A673 (cell line): ENCODE measurements at regions not wholly inside any gene's neighbourhood (a gene's known extent, or its start where the extent isn't known, plus 50 kb on each side); places are given as distances from the start of the nearest gene placed in this dataset.

ENCODE experiments used
- EZH2 ChIP-seq: fragments of 200-600 bp; sonication (generic); IDR thresholded peaks from 2 replicates; pipeline ENCODE4 v1.6.1; 2017; ENCODE audit warnings: borderline replicate concordance, low read depth, mild to moderate bottlenecking, mixed read lengths, antibody characterized with exemption, low read length; ENCODE audit not compliant: poor library complexity, severe bottlenecking
- TF ChIP-seq, protein P1 (sequence below): fragments of 300-800, 200-600 bp; sonication (generic); conservative IDR thresholded peaks from 2 replicates; pipeline ENCODE4 v1.5.1; 2017; ENCODE audit warnings: low read depth, mild to moderate bottlenecking, antibody characterized with exemption, low read length, moderate library complexity, mixed read lengths

DNA sequence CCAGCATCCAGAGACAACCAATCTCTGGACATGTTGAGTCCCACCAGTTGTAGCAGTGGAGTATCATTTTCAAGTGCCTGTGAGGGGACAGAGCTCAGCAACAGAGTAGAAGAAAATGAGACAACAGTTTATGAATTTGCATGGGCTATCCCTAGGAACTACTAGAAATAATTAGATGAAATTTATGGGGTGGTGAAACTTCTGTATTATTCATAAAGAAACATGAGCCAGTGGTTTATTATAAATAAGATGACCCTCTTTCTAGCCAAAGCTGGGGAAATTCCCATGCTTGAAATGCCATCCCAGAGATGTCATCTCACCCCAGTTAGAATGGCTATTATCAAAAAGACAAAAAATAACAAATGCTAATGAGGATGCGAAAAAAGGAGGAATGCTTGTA lies 55.1 kb upstream of the ITGB8 start:
- TF ChIP-seq, protein P1, sequence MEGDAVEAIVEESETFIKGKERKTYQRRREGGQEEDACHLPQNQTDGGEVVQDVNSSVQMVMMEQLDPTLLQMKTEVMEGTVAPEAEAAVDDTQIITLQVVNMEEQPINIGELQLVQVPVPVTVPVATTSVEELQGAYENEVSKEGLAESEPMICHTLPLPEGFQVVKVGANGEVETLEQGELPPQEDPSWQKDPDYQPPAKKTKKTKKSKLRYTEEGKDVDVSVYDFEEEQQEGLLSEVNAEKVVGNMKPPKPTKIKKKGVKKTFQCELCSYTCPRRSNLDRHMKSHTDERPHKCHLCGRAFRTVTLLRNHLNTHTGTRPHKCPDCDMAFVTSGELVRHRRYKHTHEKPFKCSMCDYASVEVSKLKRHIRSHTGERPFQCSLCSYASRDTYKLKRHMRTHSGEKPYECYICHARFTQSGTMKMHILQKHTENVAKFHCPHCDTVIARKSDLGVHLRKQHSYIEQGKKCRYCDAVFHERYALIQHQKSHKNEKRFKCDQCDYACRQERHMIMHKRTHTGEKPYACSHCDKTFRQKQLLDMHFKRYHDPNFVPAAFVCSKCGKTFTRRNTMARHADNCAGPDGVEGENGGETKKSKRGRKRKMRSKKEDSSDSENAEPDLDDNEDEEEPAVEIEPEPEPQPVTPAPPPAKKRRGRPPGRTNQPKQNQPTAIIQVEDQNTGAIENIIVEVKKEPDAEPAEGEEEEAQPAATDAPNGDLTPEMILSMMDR = no peak
- no peak for TF ChIP-seq EZH2
